Mesenchymal stem cell (in vitro differentiated cells and primary cell): ENCODE measurements at regions not wholly inside any gene's neighbourhood (a gene's known extent, or its start where the extent isn't known, plus 50 kb on each side); places are given as distances from the start of the nearest gene placed in this dataset.

Source experiments
- DNase-seq: peaks from one replicate; pipeline ENCODE4 v3.0.0-alpha.2; 2013
- H2AFZ ChIP-seq: one replicate; pipeline ENCODE4 v1.6.1; 2013; ENCODE audit warnings: low read depth, mild to moderate bottlenecking, control low read depth, inconsistent platforms, low read length, moderate library complexity
- H2AK5ac ChIP-seq: 2 replicates; pipeline ENCODE4 v1.6.1; 2013; ENCODE audit warnings: low read length, moderate library complexity, mild to moderate bottlenecking, inconsistent platforms; ENCODE audit not compliant: severe bottlenecking
- H2BK120ac ChIP-seq: one replicate; pipeline ENCODE4 v1.6.1; 2013; ENCODE audit warnings: low read depth, mild to moderate bottlenecking, inconsistent platforms, low read length, moderate library complexity
- H2BK12ac ChIP-seq, 2 experiments: one replicate each; pipeline ENCODE4 v1.6.1; 2013; ENCODE audit warnings: inconsistent platforms in 2 of 2, low read length in 2 of 2, mild to moderate bottlenecking in 2 of 2, moderate library complexity in 2 of 2, control low read depth in 1 of 2
- H2BK15ac ChIP-seq: one replicate; pipeline ENCODE4 v1.6.1; 2013; ENCODE audit warnings: mild to moderate bottlenecking, low read depth, inconsistent platforms; ENCODE audit not compliant: poor library complexity, severe bottlenecking
- H2BK5ac ChIP-seq: 2 replicates; pipeline ENCODE4 v1.6.1; 2013; ENCODE audit warnings: low read depth, mild to moderate bottlenecking, low read length, control low read depth, inconsistent platforms; ENCODE audit not compliant: poor library complexity, severe bottlenecking
- H3K14ac ChIP-seq, 2 experiments: one replicate each; pipeline ENCODE4 v1.6.1; 2013; ENCODE audit warnings: inconsistent platforms in 2 of 2, low read length in 2 of 2, control low read depth in 1 of 2, mild to moderate bottlenecking in 1 of 2, moderate library complexity in 1 of 2
- H3K18ac ChIP-seq, 2 experiments: one replicate each; pipeline ENCODE4 v1.6.1; 2013; ENCODE audit warnings: inconsistent platforms in 2 of 2, low read length in 2 of 2, control low read depth in 1 of 2, low read depth in 1 of 2, mild to moderate bottlenecking in 1 of 2
- H3K23ac ChIP-seq, 2 experiments: one replicate each; pipeline ENCODE4 v1.6.1; 2013; ENCODE audit warnings: inconsistent platforms in 2 of 2, low read length in 2 of 2, mild to moderate bottlenecking in 2 of 2, moderate library complexity in 2 of 2, control low read depth in 1 of 2
- H3K27ac ChIP-seq: 2 replicates; pipeline ENCODE4 v1.5.1; 2013; ENCODE audit warnings: mild to moderate bottlenecking, moderate library complexity, low read length, control low read depth, inconsistent platforms; ENCODE audit not compliant: poor library complexity, severe bottlenecking
- H3K27me3 ChIP-seq, 2 experiments: 2 replicates each; pipeline versions ENCODE4 v1.6.1 to v1.7.0; 2013; ENCODE audit warnings: low read length in 2 of 2, mild to moderate bottlenecking in 2 of 2, moderate library complexity in 2 of 2, control low read depth in 1 of 2, inconsistent platforms in 1 of 2; ENCODE audit not compliant: control insufficient read depth in 1 of 2, insufficient read depth in 1 of 2
- H3K36me3 ChIP-seq, 2 experiments: 2 replicates each; pipeline versions ENCODE4 v1.6.1 to v1.7.0; 2013; ENCODE audit warnings: low read length in 2 of 2, control low read depth in 1 of 2, inconsistent platforms in 1 of 2, low read depth in 1 of 2, mild to moderate bottlenecking in 1 of 2; ENCODE audit not compliant: insufficient read depth in 2 of 2, control insufficient read depth in 1 of 2
- H3K4ac ChIP-seq, 2 experiments: one replicate each; pipeline ENCODE4 v1.6.1; 2013; ENCODE audit warnings: inconsistent platforms in 2 of 2, low read length in 2 of 2, mild to moderate bottlenecking in 2 of 2, moderate library complexity in 2 of 2, control low read depth in 1 of 2, low read depth in 1 of 2
- H3K4me1 ChIP-seq: 2 replicates; pipeline ENCODE4 v1.6.1; 2013; ENCODE audit warnings: low read depth, low read length, control low read depth; ENCODE audit not compliant: control insufficient read depth, insufficient read depth
- H3K4me2 ChIP-seq: 2 replicates; pipeline ENCODE4 v1.6.1; 2013; ENCODE audit warnings: low read length, mild to moderate bottlenecking, inconsistent platforms; ENCODE audit not compliant: poor library complexity, severe bottlenecking
- H3K4me3 ChIP-seq, 2 experiments: 2 replicates each; pipeline versions ENCODE4 v1.5.1 to v1.7.0; 2013; ENCODE audit warnings: low read length in 2 of 2, mild to moderate bottlenecking in 2 of 2, control low read depth in 1 of 2, low read depth in 1 of 2; ENCODE audit not compliant: insufficient read depth in 1 of 2
- H3K79me1 ChIP-seq: replicated peaks from 2 replicates; pipeline ENCODE4 v1.6.1; 2013; ENCODE audit warnings: mild to moderate bottlenecking, control low read depth, low read length, inconsistent platforms; ENCODE audit not compliant: poor library complexity, severe bottlenecking
- H3K9ac ChIP-seq: 2 replicates; pipeline ENCODE4 v1.7.0; 2013; ENCODE audit warnings: mild to moderate bottlenecking, low read length, moderate library complexity
- H3K9me3 ChIP-seq: 2 replicates; pipeline ENCODE4 v1.7.0; 2013; ENCODE audit warnings: mild to moderate bottlenecking, low read length; ENCODE audit not compliant: control insufficient read depth
- H4K8ac ChIP-seq: one replicate; pipeline ENCODE4 v1.6.1; 2013; ENCODE audit warnings: inconsistent platforms, mild to moderate bottlenecking, low read length, moderate library complexity
- H4K91ac ChIP-seq: one replicate; pipeline ENCODE4 v1.6.1; 2013; ENCODE audit warnings: mild to moderate bottlenecking, low read length, inconsistent platforms
- WGBS: methylation state at CpG from one replicate; pipeline ENCODE4 v1.1.7; 2013; ENCODE audit warnings: mixed read lengths; 5-methylcytosine and 5-hydroxymethylcytosine counted together

GRCh38 chr6:18602931-18603330, 215.8 kb downstream of the RNF144B start:
- Histone ChIP-seq H3K23ac (no peak overlapping the region), H3K36me3 (no peaks in the 10 kb centered on the region), H3K9me3 (no peaks in the 10 kb centered on the region), H2AK5ac (no peak overlapping the region), H2BK12ac (no peak overlapping the region), H3K79me1 (no peaks in the 10 kb centered on the region), H3K4me3 (no peak overlapping the region), H4K91ac (no peak overlapping the region), H2BK120ac (no peak overlapping the region), H3K4ac (no peak overlapping the region), H3K4me1 (no peaks in the 10 kb centered on the region), H3K4me2 (no peak overlapping the region), H3K14ac (no peak overlapping the region), H4K8ac (no peak overlapping the region), H3K18ac (no peak overlapping the region), H2AFZ (no peak overlapping the region), H3K27ac (no peak overlapping the region), H2BK5ac (no peak overlapping the region), H2BK15ac (no peak overlapping the region), H3K9ac (no peak overlapping the region), H3K27me3 (peaks cover 0 to 16% of the 10 kb centered on the region in 2 experiments)
- 82% methylated on average over 2 of the region's 2 CpGs for WGBS
- DNase-seq, result no peak

DNA sequence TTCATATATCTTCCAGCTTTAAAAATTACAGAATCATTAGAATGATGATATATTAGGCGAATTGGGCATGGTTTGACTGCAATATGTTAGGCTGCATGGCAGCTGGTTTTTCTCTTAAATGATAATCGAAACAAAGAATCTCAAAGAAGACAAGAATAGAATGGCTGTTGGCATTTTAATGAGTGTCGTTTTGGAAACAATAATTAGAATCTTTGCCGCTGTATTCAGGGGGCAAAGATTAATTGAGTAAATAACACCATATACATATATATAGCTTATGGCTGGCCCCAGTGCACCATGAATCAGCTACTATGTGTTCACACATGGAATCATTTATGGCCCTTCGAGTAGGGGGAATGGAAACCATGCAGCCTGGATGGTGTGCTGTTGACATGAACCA, 216.2 kb downstream of the RNF144B start:
- DNase-seq, result no peak
- Histone ChIP-seq H3K4me3 (no peak overlapping the region), H2AFZ (no peak overlapping the region), H3K36me3 (no peaks in the 10 kb centered on the region), H3K27me3 (peaks cover 0 to 16% of the 10 kb centered on the region in 2 experiments), H3K14ac (no peak overlapping the region), H3K9me3 (no peaks in the 10 kb centered on the region), H2BK12ac (no peak overlapping the region), H3K23ac (no peak overlapping the region), H3K4me2 (no peak overlapping the region), H3K9ac (no peak overlapping the region), H4K91ac (no peak overlapping the region), H3K27ac (no peak overlapping the region), H3K4ac (no peak overlapping the region), H3K4me1 (no peaks in the 10 kb centered on the region), H2BK120ac (no peak overlapping the region), H3K18ac (no peak overlapping the region), H3K79me1 (no peaks in the 10 kb centered on the region), H2BK5ac (no peak overlapping the region), H2BK15ac (no peak overlapping the region), H4K8ac (no peak overlapping the region), H2AK5ac (no peak overlapping the region)
- WGBS, result 77% methylated on average over 3 of the region's 5 CpGs

GRCh38 chr6:18605841-18606240, 218.7 kb downstream of the RNF144B start:
- DNase-seq, result no peak
- H3K79me1 ChIP-seq, result no peaks in the 10 kb centered on the region
- H2AK5ac ChIP-seq, result no peak overlapping the region
- H3K27ac ChIP-seq, result no peak overlapping the region
- H2AFZ ChIP-seq, result no peak overlapping the region
- no peak overlapping the region for H3K18ac ChIP-seq
- H3K27me3 ChIP-seq, result peaks cover 0 to 10% of the 10 kb centered on the region in 2 experiments
- H3K4ac ChIP-seq, result no peak overlapping the region
- WGBS, result 96% methylated on average over 2 of the region's 3 CpGs
- no peak overlapping the region for H4K8ac ChIP-seq
- no peaks in the 10 kb centered on the region for H3K9me3 ChIP-seq
- H3K4me2 ChIP-seq, result no peak overlapping the region
- H3K36me3 ChIP-seq, result no peaks in the 10 kb centered on the region
- no peak overlapping the region for H3K4me3 ChIP-seq
- no peak overlapping the region for H3K14ac ChIP-seq
- H2BK120ac ChIP-seq, result no peak overlapping the region
- H2BK15ac ChIP-seq, result no peak overlapping the region
- no peaks in the 10 kb centered on the region for H3K4me1 ChIP-seq
- no peak overlapping the region for H2BK5ac ChIP-seq
- H3K23ac ChIP-seq, result no peak overlapping the region
- H2BK12ac ChIP-seq, result no peak overlapping the region
- H4K91ac ChIP-seq, result no peak overlapping the region
- H3K9ac ChIP-seq, result no peak overlapping the region

- Histone ChIP-seq H3K9ac (no peak overlapping the region), H4K8ac (no peak overlapping the region)
- 17% methylated on average over 1 of the region's 1 CpG for WGBS
These were observed 222.6 kb downstream of the RNF144B start for GRCh38 chr6:18609715-18610114.

More at GRCh38 chr6:18609715-18610114, 222.6 kb downstream of the RNF144B start:
- no peak overlapping the region for H3K27ac ChIP-seq
- H3K27me3 ChIP-seq, result no peaks in the 10 kb centered on the region
- H3K4me3 ChIP-seq, result no peak overlapping the region
- H3K18ac ChIP-seq, result no peak overlapping the region
- H2AFZ ChIP-seq, result no peak overlapping the region
- H3K4me2 ChIP-seq, result no peak overlapping the region
- H3K4me1 ChIP-seq, result no peaks in the 10 kb centered on the region
- H3K4ac ChIP-seq, result no peak overlapping the region
- DNase-seq, result no peak
- no peaks in the 10 kb centered on the region for H3K9me3 ChIP-seq
- H2BK5ac ChIP-seq, result no peak overlapping the region
- H2AK5ac ChIP-seq, result no peak overlapping the region
- no peaks in the 10 kb centered on the region for H3K79me1 ChIP-seq
- no peak overlapping the region for H4K91ac ChIP-seq
- H2BK12ac ChIP-seq, result no peak overlapping the region
- H2BK120ac ChIP-seq, result no peak overlapping the region
- no peak overlapping the region for H3K14ac ChIP-seq
- H3K36me3 ChIP-seq, result no peaks in the 10 kb centered on the region
- no peak overlapping the region for H2BK15ac ChIP-seq
- H3K23ac ChIP-seq, result no peak overlapping the region
